Endodermal cell (in vitro differentiated cells): ENCODE measurements at regions not wholly inside any gene's neighbourhood (a gene's known extent, or its start where the extent isn't known, plus 50 kb on each side); places are given as distances from the start of the nearest gene placed in this dataset.

Source experiments
- DNase-seq: peaks from one replicate; pipeline ENCODE4 v3.0.0-alpha.2; 2017
- H3K27ac ChIP-seq: 2 replicates; pipeline ENCODE4 v1.5.1; 2013; ENCODE audit warnings: mild to moderate bottlenecking, low read depth, low read length, moderate library complexity
- H3K27me3 ChIP-seq: 2 replicates; pipeline ENCODE4 v1.6.1; 2013; ENCODE audit warnings: mild to moderate bottlenecking, low read length, moderate library complexity; ENCODE audit not compliant: insufficient read depth, control insufficient read depth, poor library complexity, severe bottlenecking
- H3K36me3 ChIP-seq: 2 replicates; pipeline ENCODE4 v1.7.0; 2013; ENCODE audit warnings: mild to moderate bottlenecking, low read length, moderate library complexity; ENCODE audit not compliant: control insufficient read depth, insufficient read depth
- H3K4me1 ChIP-seq: one replicate; pipeline ENCODE4 v1.7.0; 2013; ENCODE audit warnings: low read length; ENCODE audit not compliant: control insufficient read depth, insufficient read depth
- H3K4me3 ChIP-seq: 2 replicates; pipeline ENCODE4 v1.5.1; 2013; ENCODE audit warnings: mild to moderate bottlenecking, low read length, moderate library complexity
- H3K9ac ChIP-seq: 2 replicates; pipeline ENCODE4 v1.6.1; 2013; ENCODE audit warnings: mild to moderate bottlenecking, low read length, moderate library complexity; ENCODE audit not compliant: poor library complexity, severe bottlenecking; ENCODE audit errors: extremely low read depth
- H3K9me3 ChIP-seq: 2 replicates; pipeline ENCODE4 v1.6.1; 2013; ENCODE audit warnings: mild to moderate bottlenecking, low read length, moderate library complexity; ENCODE audit not compliant: control insufficient read depth
- H3K27ac Mint-ChIP-seq: 2 replicates; pipeline ENCODE4 v1.8.0; 2020; ENCODE audit warnings: mixed read lengths
- H3K27me3 Mint-ChIP-seq: 2 replicates; pipeline ENCODE4 v1.8.0; 2021; ENCODE audit warnings: mild to moderate bottlenecking, mixed read lengths; ENCODE audit not compliant: insufficient read depth
- H3K36me3 Mint-ChIP-seq: 2 replicates; pipeline ENCODE4 v1.8.0; 2020; ENCODE audit warnings: low read depth, mixed read lengths
- H3K4me1 Mint-ChIP-seq: 2 replicates; pipeline ENCODE4 v1.8.0; 2020; ENCODE audit warnings: mixed read lengths
- H3K4me3 Mint-ChIP-seq: 2 replicates; pipeline ENCODE4 v1.8.0; 2020; ENCODE audit warnings: mild to moderate bottlenecking, moderate library complexity, mixed read lengths
- H3K9me3 Mint-ChIP-seq: 2 replicates; pipeline ENCODE4 v1.8.0; 2020; ENCODE audit warnings: mild to moderate bottlenecking, mixed read lengths
- WGBS, 2 experiments: methylation state at CpG; one replicate each; pipeline versions ENCODE4 v1.1.5 to v1.1.7; 2013; ENCODE audit warnings: missing lambda C conversion rate in 2 of 2, mixed read lengths in 1 of 2; ENCODE audit not compliant: insufficient coverage in 1 of 2, insufficient read length in 1 of 2; 5-methylcytosine and 5-hydroxymethylcytosine counted together
- TF ChIP-seq, protein P1 (sequence below): fragments of 200-600 bp; sonication (generic); conservative IDR thresholded peaks from 2 replicates; pipeline ENCODE4 v1.5.0; 2021; ENCODE audit warnings: antibody characterized with exemption, mild to moderate bottlenecking

DNA sequence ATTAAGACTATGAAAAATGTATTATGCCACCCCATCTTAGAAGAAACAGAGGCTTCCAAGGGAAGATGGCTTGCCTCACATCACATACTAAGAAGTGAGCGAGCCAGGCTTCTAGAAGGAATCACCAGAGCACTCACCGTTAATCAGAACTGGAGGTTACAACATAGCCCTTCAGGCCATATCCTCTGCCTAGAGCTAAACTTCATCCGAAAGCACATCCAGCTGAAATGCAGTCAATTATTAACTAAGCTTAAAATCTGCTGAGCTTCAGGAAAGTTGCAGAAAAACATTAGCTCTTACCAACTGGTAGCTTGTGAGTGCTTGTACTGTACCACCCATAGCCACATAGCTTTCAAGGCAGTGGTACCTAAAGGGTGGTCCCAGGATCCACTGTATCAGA is 483.2 kb downstream of the TBL1XR1 start:
- peaks cover 12% of the 10 kb centered on the region for H3K4me1 ChIP-seq
- Mint-ChIP-seq H3K27me3 (no peaks in the 10 kb centered on the region), H3K27ac (no peak overlapping the region), H3K4me3 (no peak overlapping the region), H3K36me3 (no peaks in the 10 kb centered on the region), H3K4me1 (peaks cover 22% of the 10 kb centered on the region), H3K9me3 (peaks cover 8% of the 10 kb centered on the region)
- WGBS, 2 experiments: 87 to 95% methylated on average over 3 of the region's 3 CpGs
- DNase-seq: no peak
- no peak overlapping the region for H3K9ac ChIP-seq
- no peaks in the 10 kb centered on the region for H3K9me3 ChIP-seq
- H3K27me3 ChIP-seq: no peaks in the 10 kb centered on the region
- no peak overlapping the region for H3K27ac ChIP-seq
- TF ChIP-seq, protein P1, sequence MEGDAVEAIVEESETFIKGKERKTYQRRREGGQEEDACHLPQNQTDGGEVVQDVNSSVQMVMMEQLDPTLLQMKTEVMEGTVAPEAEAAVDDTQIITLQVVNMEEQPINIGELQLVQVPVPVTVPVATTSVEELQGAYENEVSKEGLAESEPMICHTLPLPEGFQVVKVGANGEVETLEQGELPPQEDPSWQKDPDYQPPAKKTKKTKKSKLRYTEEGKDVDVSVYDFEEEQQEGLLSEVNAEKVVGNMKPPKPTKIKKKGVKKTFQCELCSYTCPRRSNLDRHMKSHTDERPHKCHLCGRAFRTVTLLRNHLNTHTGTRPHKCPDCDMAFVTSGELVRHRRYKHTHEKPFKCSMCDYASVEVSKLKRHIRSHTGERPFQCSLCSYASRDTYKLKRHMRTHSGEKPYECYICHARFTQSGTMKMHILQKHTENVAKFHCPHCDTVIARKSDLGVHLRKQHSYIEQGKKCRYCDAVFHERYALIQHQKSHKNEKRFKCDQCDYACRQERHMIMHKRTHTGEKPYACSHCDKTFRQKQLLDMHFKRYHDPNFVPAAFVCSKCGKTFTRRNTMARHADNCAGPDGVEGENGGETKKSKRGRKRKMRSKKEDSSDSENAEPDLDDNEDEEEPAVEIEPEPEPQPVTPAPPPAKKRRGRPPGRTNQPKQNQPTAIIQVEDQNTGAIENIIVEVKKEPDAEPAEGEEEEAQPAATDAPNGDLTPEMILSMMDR: no peak
- no peak overlapping the region for H3K4me3 ChIP-seq
- H3K36me3 ChIP-seq: no peaks in the 10 kb centered on the region

DNA sequence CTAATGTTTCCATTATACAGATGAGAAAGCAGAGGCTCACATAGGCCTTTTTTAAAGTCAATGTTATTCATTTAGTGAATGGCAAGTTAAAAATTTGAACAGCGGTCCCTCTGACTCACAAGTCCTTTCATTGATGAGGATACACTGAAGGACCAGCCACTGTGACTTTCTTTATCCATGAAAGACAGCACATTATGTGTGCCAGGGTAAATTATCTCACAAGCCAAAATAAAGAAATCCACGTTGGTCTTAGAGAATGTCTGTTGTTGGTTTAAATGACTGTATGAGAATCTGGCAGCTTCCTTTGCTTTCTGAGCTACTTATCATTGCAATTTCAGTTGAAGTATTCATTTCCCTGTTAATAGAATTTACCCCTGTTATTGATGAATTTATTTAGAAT is 485.1 kb downstream of the TBL1XR1 start:
- Mint-ChIP-seq H3K27me3 (no peaks in the 10 kb centered on the region), H3K4me3 (no peak overlapping the region), H3K27ac (no peak overlapping the region), H3K4me1 (peaks cover 22% of the 10 kb centered on the region), H3K36me3 (peaks cover 11% of the 10 kb centered on the region), H3K9me3 (peaks cover 20% of the 10 kb centered on the region)
- no peak overlapping the region for H3K9ac ChIP-seq
- H3K4me3 ChIP-seq: no peak overlapping the region
- DNase-seq: no peak
- H3K36me3 ChIP-seq: no peaks in the 10 kb centered on the region
- H3K4me1 ChIP-seq: peaks cover 12% of the 10 kb centered on the region
- TF ChIP-seq, protein P1: no peak
- H3K27me3 ChIP-seq: no peaks in the 10 kb centered on the region
- WGBS, 2 experiments: 97 to 100% methylated on average over 1 to 2 of the region's 2 CpGs
- H3K27ac ChIP-seq: no peak overlapping the region
- no peaks in the 10 kb centered on the region for H3K9me3 ChIP-seq

DNA sequence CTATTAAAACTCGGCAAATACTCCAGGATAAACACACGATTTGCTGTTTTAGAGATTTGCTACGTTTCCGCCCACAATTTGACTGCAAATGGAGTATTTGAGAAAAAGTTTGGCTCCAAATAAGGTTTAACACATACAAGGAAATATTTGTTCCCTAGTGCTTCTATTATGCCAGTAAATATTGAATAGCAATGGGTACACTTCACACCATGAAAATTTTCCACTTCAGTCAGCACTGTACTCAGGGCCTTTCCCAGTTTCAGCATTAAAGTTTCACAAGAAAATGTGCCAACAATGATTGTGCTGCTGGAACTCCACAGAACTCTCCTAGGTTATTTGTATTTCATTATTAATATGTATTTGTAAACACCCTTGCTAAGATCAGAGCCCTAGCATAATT is 498.0 kb downstream of the TBL1XR1 start:
- Histone ChIP-seq H3K4me3 (peak overlapping the region; percentile 17), H3K27me3 (no peaks in the 10 kb centered on the region), H3K4me1 (peaks cover 16% of the 10 kb centered on the region), H3K36me3 (no peaks in the 10 kb centered on the region), H3K27ac (no peak overlapping the region), H3K9ac (no peak overlapping the region), H3K9me3 (peaks cover 30% of the 10 kb centered on the region)
- Mint-ChIP-seq H3K9me3 (peaks cover 18% of the 10 kb centered on the region), H3K27ac (no peak overlapping the region), H3K36me3 (peaks cover 12% of the 10 kb centered on the region), H3K27me3 (no peaks in the 10 kb centered on the region), H3K4me3 (no peak overlapping the region), H3K4me1 (peaks cover 35% of the 10 kb centered on the region)
- TF ChIP-seq, protein P1: no peak
- DNase-seq: no peak
- WGBS, 2 experiments: 58 to 61% methylated on average over 4 of the region's 4 CpGs
